ENCODE measurements at regions not wholly inside any gene's neighbourhood (a gene's known extent, or its start where the extent isn't known, plus 50 kb on each side); places are given as distances from the start of the nearest gene placed in this dataset.

GRCh38 chr5:153299891-153300290, 190.6 kb upstream of the GRIA1 start:
- no peak for TF ChIP-seq POLR2A (IDR thresholded peaks at IDR 0.05)
- TF ChIP-seq, protein P1, sequence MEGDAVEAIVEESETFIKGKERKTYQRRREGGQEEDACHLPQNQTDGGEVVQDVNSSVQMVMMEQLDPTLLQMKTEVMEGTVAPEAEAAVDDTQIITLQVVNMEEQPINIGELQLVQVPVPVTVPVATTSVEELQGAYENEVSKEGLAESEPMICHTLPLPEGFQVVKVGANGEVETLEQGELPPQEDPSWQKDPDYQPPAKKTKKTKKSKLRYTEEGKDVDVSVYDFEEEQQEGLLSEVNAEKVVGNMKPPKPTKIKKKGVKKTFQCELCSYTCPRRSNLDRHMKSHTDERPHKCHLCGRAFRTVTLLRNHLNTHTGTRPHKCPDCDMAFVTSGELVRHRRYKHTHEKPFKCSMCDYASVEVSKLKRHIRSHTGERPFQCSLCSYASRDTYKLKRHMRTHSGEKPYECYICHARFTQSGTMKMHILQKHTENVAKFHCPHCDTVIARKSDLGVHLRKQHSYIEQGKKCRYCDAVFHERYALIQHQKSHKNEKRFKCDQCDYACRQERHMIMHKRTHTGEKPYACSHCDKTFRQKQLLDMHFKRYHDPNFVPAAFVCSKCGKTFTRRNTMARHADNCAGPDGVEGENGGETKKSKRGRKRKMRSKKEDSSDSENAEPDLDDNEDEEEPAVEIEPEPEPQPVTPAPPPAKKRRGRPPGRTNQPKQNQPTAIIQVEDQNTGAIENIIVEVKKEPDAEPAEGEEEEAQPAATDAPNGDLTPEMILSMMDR (IDR thresholded peaks at IDR 0.05) = no peak

Measured in Peyer's patch (tissue), 4 donors.